Neuronal stem cell (in vitro differentiated cells): ENCODE measurements at regions not wholly inside any gene's neighbourhood (a gene's known extent, or its start where the extent isn't known, plus 50 kb on each side); places are given as distances from the start of the nearest gene placed in this dataset.

ENCODE experiments used
- DNase-seq: peaks from one replicate; pipeline ENCODE4 v3.0.0-alpha.2; 2013; ENCODE audit warnings: low spot score
- H2AFZ ChIP-seq: one replicate; pipeline ENCODE4 v1.6.1; 2013; ENCODE audit warnings: mild to moderate bottlenecking, low read length, inconsistent platforms
- H2AK5ac ChIP-seq: 2 replicates; pipeline ENCODE4 v1.6.1; 2013; ENCODE audit warnings: low read depth, mild to moderate bottlenecking, inconsistent platforms, low read length, moderate library complexity, mixed read lengths
- H2BK120ac ChIP-seq: 2 replicates; pipeline ENCODE4 v1.6.1; 2013; ENCODE audit warnings: low read depth, mild to moderate bottlenecking, inconsistent platforms, low read length, moderate library complexity, mixed read lengths
- H2BK12ac ChIP-seq: one replicate; pipeline ENCODE4 v1.6.1; 2013; ENCODE audit warnings: low read length, inconsistent platforms
- H2BK15ac ChIP-seq: 2 replicates; pipeline ENCODE4 v1.6.1; 2013; ENCODE audit warnings: mild to moderate bottlenecking, low read length, inconsistent platforms, mixed read lengths
- H2BK5ac ChIP-seq: one replicate; pipeline ENCODE4 v1.6.1; 2013; ENCODE audit warnings: inconsistent platforms, mild to moderate bottlenecking, low read length, moderate library complexity
- H3K14ac ChIP-seq: one replicate; pipeline ENCODE4 v1.6.1; 2013; ENCODE audit warnings: low read length, inconsistent platforms
- H3K18ac ChIP-seq: 2 replicates; pipeline ENCODE4 v1.6.1; 2013; ENCODE audit warnings: low read length, inconsistent platforms
- H3K23ac ChIP-seq: 2 replicates; pipeline ENCODE4 v1.6.1; 2013; ENCODE audit warnings: low read depth, mild to moderate bottlenecking, mixed read lengths, low read length, inconsistent platforms; ENCODE audit not compliant: poor library complexity
- H3K27ac ChIP-seq: replicated peaks from 3 replicates; pipeline ENCODE4 v1.5.1; 2013; ENCODE audit warnings: low read length, inconsistent platforms
- H3K27me3 ChIP-seq, 3 experiments: 2 replicates each; pipeline ENCODE4 v1.6.1; 2013; ENCODE audit warnings: low read length in 3 of 3, mild to moderate bottlenecking in 2 of 3, inconsistent platforms in 1 of 3, low read depth in 1 of 3, mixed read lengths in 1 of 3, moderate library complexity in 1 of 3; ENCODE audit not compliant: control insufficient read depth in 3 of 3, insufficient read depth in 3 of 3
- H3K36me3 ChIP-seq, 2 donors: replicated peaks in 1 of 2; 2 replicates each; pipeline ENCODE4 v1.6.1; 2013; ENCODE audit warnings: low read length in 2 of 2; ENCODE audit not compliant: control insufficient read depth in 2 of 2, insufficient read depth in 2 of 2
- H3K4ac ChIP-seq: 2 replicates; pipeline ENCODE4 v1.6.1; 2013; ENCODE audit warnings: inconsistent platforms, mild to moderate bottlenecking, low read length, moderate library complexity
- H3K4me1 ChIP-seq, 2 donors: 1 replicate in 1 of 2; 2 replicates in 1 of 2; pipeline ENCODE4 v1.6.1; 2013; ENCODE audit warnings: low read length in 2 of 2, low read depth in 1 of 2; ENCODE audit not compliant: control insufficient read depth in 2 of 2, insufficient read depth in 1 of 2
- H3K4me2 ChIP-seq: one replicate; pipeline ENCODE4 v1.6.1; 2013; ENCODE audit warnings: mild to moderate bottlenecking, low read length, inconsistent platforms; ENCODE audit not compliant: insufficient read depth, poor library complexity, severe bottlenecking
- H3K4me3 ChIP-seq, 2 donors: 2 replicates each; pipeline ENCODE4 v1.5.1; 2013; ENCODE audit warnings: low read length in 2 of 2, mild to moderate bottlenecking in 2 of 2, inconsistent platforms in 1 of 2, moderate library complexity in 1 of 2
- H3K79me1 ChIP-seq: one replicate; pipeline ENCODE4 v1.6.1; 2013; ENCODE audit warnings: low read depth, mild to moderate bottlenecking, inconsistent platforms, low read length, moderate library complexity
- H3K9ac ChIP-seq: one replicate; pipeline ENCODE4 v1.6.1; 2013; ENCODE audit warnings: mild to moderate bottlenecking, low read depth, low read length, inconsistent platforms; ENCODE audit not compliant: poor library complexity
- H3K9me3 ChIP-seq, 2 donors: replicated peaks in 1 of 2; 2 replicates each; pipeline versions ENCODE3 to v1.6.1; 2013; ENCODE audit warnings: low read length in 2 of 2, mild to moderate bottlenecking in 2 of 2, inconsistent platforms in 1 of 2, low read depth in 1 of 2, mixed read lengths in 1 of 2, moderate library complexity in 1 of 2; ENCODE audit not compliant: control insufficient read depth in 2 of 2, insufficient read depth in 1 of 2
- H4K8ac ChIP-seq: one replicate; pipeline ENCODE4 v1.6.1; 2013; ENCODE audit warnings: low read depth, mild to moderate bottlenecking, inconsistent platforms, low read length, moderate library complexity
- H4K91ac ChIP-seq: one replicate; pipeline ENCODE4 v1.6.1; 2013; ENCODE audit warnings: low read length, low read depth, mild to moderate bottlenecking, inconsistent platforms; ENCODE audit not compliant: poor library complexity
- WGBS, 2 donors: extraction: QIAGEN DNeasy Blood & Tissue Kit; methylation state at CpG; one replicate each; pipeline ENCODE4 v1.1.7; 2013; ENCODE audit warnings: missing lambda C conversion rate in 2 of 2, mixed read lengths in 1 of 2; ENCODE audit not compliant: insufficient read length in 2 of 2, insufficient replicate concordance in 1 of 2; ENCODE audit errors: extremely low coverage in 2 of 2; 5-methylcytosine and 5-hydroxymethylcytosine counted together

- no peak overlapping the region for H3K4ac ChIP-seq
- no peak for DNase-seq
- H2AK5ac ChIP-seq = no peak overlapping the region
- H3K27ac ChIP-seq = no peak overlapping the region
- H3K14ac ChIP-seq = no peak overlapping the region
- no peak overlapping the region for H4K91ac ChIP-seq
- no peaks in the 10 kb centered on the region for H3K36me3 ChIP-seq
- no peak overlapping the region for H3K23ac ChIP-seq
- no peaks in the 10 kb centered on the region for H3K27me3 ChIP-seq
- no peak overlapping the region for H2AFZ ChIP-seq
- H3K4me3 ChIP-seq = no peak overlapping the region
- H3K18ac ChIP-seq = no peak overlapping the region
- H3K4me2 ChIP-seq = no peak overlapping the region
- H3K4me1 ChIP-seq = no peaks in the 10 kb centered on the region
- no peak overlapping the region for H2BK15ac ChIP-seq
- no peak overlapping the region for H4K8ac ChIP-seq
- H3K9me3 ChIP-seq = no peaks in the 10 kb centered on the region
- no peak overlapping the region for H2BK120ac ChIP-seq
- H3K79me1 ChIP-seq = no peaks in the 10 kb centered on the region
- no peak overlapping the region for H2BK12ac ChIP-seq
- H2BK5ac ChIP-seq = no peak overlapping the region
- 100% methylated on average over 1 of the region's 3 CpGs; no CpG with 5 or more reads in 1 of the 2 donors for WGBS, 2 donors
- no peak overlapping the region for H3K9ac ChIP-seq
Measured at GRCh38 chr4:155529716-155530115, 136.9 kb upstream of the GUCY1A1 start.

- H3K4me3 ChIP-seq = no peak overlapping the region
- no peak overlapping the region for H2BK120ac ChIP-seq
- H3K36me3 ChIP-seq = no peaks in the 10 kb centered on the region
- no peak overlapping the region for H3K9ac ChIP-seq
- no peak overlapping the region for H4K91ac ChIP-seq
- no peak overlapping the region for H2AK5ac ChIP-seq
- H3K27me3 ChIP-seq = no peaks in the 10 kb centered on the region
- H2AFZ ChIP-seq = no peak overlapping the region
- no peak overlapping the region for H2BK5ac ChIP-seq
- H3K9me3 ChIP-seq = no peaks in the 10 kb centered on the region
- H3K27ac ChIP-seq = no peak overlapping the region
- no peak overlapping the region for H3K18ac ChIP-seq
- H3K23ac ChIP-seq = no peak overlapping the region
- H3K79me1 ChIP-seq = no peaks in the 10 kb centered on the region
- no CpG with 5 or more reads among the region's 3 CpGs for WGBS, 2 donors
- no peak overlapping the region for H3K4ac ChIP-seq
- H2BK12ac ChIP-seq = no peak overlapping the region
- H2BK15ac ChIP-seq = no peak overlapping the region
- H3K14ac ChIP-seq = no peak overlapping the region
- DNase-seq = no peak
- H4K8ac ChIP-seq = no peak overlapping the region
- H3K4me1 ChIP-seq = no peaks in the 10 kb centered on the region
- H3K4me2 ChIP-seq = no peak overlapping the region
Measured at GRCh38 chr4:155529272-155529671, 137.4 kb upstream of the GUCY1A1 start.

- Histone ChIP-seq H3K79me1 (no peaks in the 10 kb centered on the region), H3K4me1 (no peaks in the 10 kb centered on the region), H3K27ac (no peak overlapping the region), H2AFZ (no peak overlapping the region), H3K9ac (no peak overlapping the region), H2AK5ac (no peak overlapping the region), H3K36me3 (no peaks in the 10 kb centered on the region), H3K4ac (no peak overlapping the region), H2BK12ac (no peak overlapping the region), H3K23ac (no peak overlapping the region), H2BK15ac (no peak overlapping the region), H3K4me3 (no peak overlapping the region), H3K14ac (no peak overlapping the region), H4K91ac (no peak overlapping the region), H3K9me3 (no peaks in the 10 kb centered on the region), H3K27me3 (no peaks in the 10 kb centered on the region), H3K4me2 (no peak overlapping the region), H2BK5ac (no peak overlapping the region), H4K8ac (no peak overlapping the region), H3K18ac (no peak overlapping the region), H2BK120ac (no peak overlapping the region)
- no peak for DNase-seq
- WGBS, 2 donors = no CpG with 5 or more reads among the region's 8 CpGs
Measured at GRCh38 chr4:155526452-155527169, 140.0 kb upstream of the GUCY1A1 start.

- H2BK5ac ChIP-seq = no peak overlapping the region
- H3K18ac ChIP-seq = no peak overlapping the region
- H3K36me3 ChIP-seq = no peaks in the 10 kb centered on the region
- no CpG with 5 or more reads among the region's 3 CpGs for WGBS, 2 donors
- no peak overlapping the region for H3K9ac ChIP-seq
- H3K14ac ChIP-seq = no peak overlapping the region
- H3K79me1 ChIP-seq = no peaks in the 10 kb centered on the region
- no peak overlapping the region for H4K91ac ChIP-seq
- H3K4me1 ChIP-seq = no peaks in the 10 kb centered on the region
- H2AFZ ChIP-seq = no peak overlapping the region
- H3K4me3 ChIP-seq = no peak overlapping the region
- H2AK5ac ChIP-seq = no peak overlapping the region
- no peak overlapping the region for H3K4me2 ChIP-seq
- H3K27me3 ChIP-seq = no peaks in the 10 kb centered on the region
- no peak overlapping the region for H3K27ac ChIP-seq
- no peak overlapping the region for H2BK120ac ChIP-seq
- H2BK12ac ChIP-seq = no peak overlapping the region
- no peak overlapping the region for H3K4ac ChIP-seq
- H4K8ac ChIP-seq = no peak overlapping the region
- DNase-seq = no peak
- H3K9me3 ChIP-seq = peaks cover 0 to 2% of the 10 kb centered on the region in 2 donors
- no peak overlapping the region for H3K23ac ChIP-seq
- H2BK15ac ChIP-seq = no peak overlapping the region
Measured at GRCh38 chr4:155524926-155525455, 141.7 kb upstream of the GUCY1A1 start.
